Coronary artery (tissue), 2 donors: ENCODE measurements at regions not wholly inside any gene's neighbourhood (a gene's known extent, or its start where the extent isn't known, plus 50 kb on each side); places are given as distances from the start of the nearest gene placed in this dataset.
"Not testable (repeated sequence)": the region's sequence is repeated elsewhere in the genome, so short reads cannot be mapped to it uniquely, and the experiment has no call there.

ENCODE experiments used
- DNase-seq: peaks from one replicate; pipeline ENCODE4 v3.0.0-alpha.2; 2017; ENCODE audit warnings: low spot score
- H3K27ac ChIP-seq, 2 donors: fragments of 200-600 bp; sonication (generic); one replicate each; pipeline ENCODE4 v1.5.1; 2016 to 2019
- H3K4me3 ChIP-seq: fragments of 200-600 bp; sonication (generic); 2 replicates; pipeline ENCODE4 v1.5.1; 2016; ENCODE audit warnings: mild to moderate bottlenecking, moderate library complexity
- CTCF ChIP-seq: fragments of 200-600 bp; sonication (generic); IDR thresholded peaks from one replicate; pipeline ENCODE4 v1.5.1; 2019; ENCODE audit warnings: antibody characterized with exemption

- H3K4me3 ChIP-seq: no peak overlapping the region
- TF ChIP-seq CTCF: no peak
- DNase-seq: no peak
- H3K27ac ChIP-seq: no peak overlapping the region
These were observed 467.4 kb upstream of the FOXG1 start for GRCh38 chr14:28299227-28299626.

GRCh38 chr14:28300356-28300755 lies 466.2 kb upstream of the FOXG1 start:
- TF ChIP-seq CTCF: no peak
- Histone ChIP-seq H3K4me3 (no peak overlapping the region), H3K27ac (no peak overlapping the region)
- no peak for DNase-seq

GRCh38 chr14:28301179-28301578 lies 465.4 kb upstream of the FOXG1 start:
- TF ChIP-seq CTCF: no peak
- DNase-seq: no peak
- H3K27ac ChIP-seq: no peak overlapping the region

GRCh38 chr14:28303248-28303647 lies 463.3 kb upstream of the FOXG1 start:
- H3K27ac ChIP-seq: no peak overlapping the region
- DNase-seq: no peak
- TF ChIP-seq CTCF: no peak
- H3K4me3 ChIP-seq: no peak overlapping the region

More at GRCh38 chr14:28301179-28301578, 465.4 kb upstream of the FOXG1 start:
- H3K4me3 ChIP-seq: no peak overlapping the region

- TF ChIP-seq CTCF: no peak
- no peak overlapping the region for H3K4me3 ChIP-seq
- DNase-seq: no peak
- no peak overlapping the region for H3K27ac ChIP-seq
These were observed 460.6 kb upstream of the FOXG1 start for GRCh38 chr14:28305938-28306337.

GRCh38 chr14:28307506-28307905 lies 459.1 kb upstream of the FOXG1 start:
- H3K27ac ChIP-seq: no peak overlapping the region
- DNase-seq: no peak
- H3K4me3 ChIP-seq: no peak overlapping the region
- no peak for TF ChIP-seq CTCF

GRCh38 chr14:28308734-28309133 lies 457.9 kb upstream of the FOXG1 start:
- DNase-seq: no peak
- TF ChIP-seq CTCF: no peak
- Histone ChIP-seq H3K4me3 (no peak overlapping the region), H3K27ac (no peak overlapping the region)

GRCh38 chr14:28317890-28318675 lies 448.5 kb upstream of the FOXG1 start:
- not testable (repeated sequence) for H3K4me3 ChIP-seq, DNase-seq, H3K27ac ChIP-seq
